Heart left ventricle (tissue), 16 donors: ENCODE measurements at regions not wholly inside any gene's neighbourhood (a gene's known extent, or its start where the extent isn't known, plus 50 kb on each side); places are given as distances from the start of the nearest gene placed in this dataset.

ENCODE experiments used
- ATAC-seq, 4 donors: fragments of 200-7000 bp; cut with Tn5 transposase; one replicate each; pipeline ENCODE4 v1.9.1; 2020 to 2022; ENCODE audit warnings: moderate library complexity in 4 of 4, mild to moderate bottlenecking in 3 of 4, moderate number of reproducible peaks in 1 of 4
- DNase-seq, 5 donors: peaks; one replicate each; pipeline ENCODE4 v3.0.0-alpha.2; 2020
- H3K27ac ChIP-seq, 12 donors: fragments of 200-600 bp; sonication (generic) in 4 of 12; one replicate each; pipeline versions ENCODE4 v1.5.0 to v1.8.0; 2016 to 2022; ENCODE audit warnings: mild to moderate bottlenecking in 2 of 12
- H3K27me3 ChIP-seq, 9 donors: fragments of 200-600 bp; sonication (generic) in 2 of 9; one replicate each; pipeline versions ENCODE4 v1.5.1 to v1.8.0; 2016 to 2022; ENCODE audit warnings: mild to moderate bottlenecking in 3 of 9
- H3K36me3 ChIP-seq, 9 donors: fragments of 200-600 bp; sonication (generic) in 2 of 9; one replicate each; pipeline versions ENCODE4 v1.5.0 to v1.8.0; 2018 to 2022; ENCODE audit warnings: mild to moderate bottlenecking in 2 of 9
- H3K4me1 ChIP-seq, 12 donors: fragments of 200-600 bp; sonication (generic) in 4 of 12; one replicate each; pipeline versions ENCODE4 v1.5.0 to v1.8.0; 2016 to 2022; ENCODE audit warnings: mild to moderate bottlenecking in 3 of 12
- H3K4me3 ChIP-seq, 12 donors: fragments of 200-600 bp; sonication (generic) in 4 of 12; one replicate each; pipeline versions ENCODE4 v1.5.0 to v1.8.0; 2017 to 2022; ENCODE audit warnings: mild to moderate bottlenecking in 9 of 12, moderate library complexity in 4 of 12
- H3K9me3 ChIP-seq, 12 donors: fragments of 200-600 bp; sonication (generic) in 4 of 12; one replicate each; pipeline versions ENCODE4 v1.5.0 to v1.8.0; 2016 to 2022; ENCODE audit warnings: mild to moderate bottlenecking in 1 of 12
- CTCF ChIP-seq, 12 donors: fragments of 200-600 bp; sonication (generic) in 4 of 12; IDR thresholded peaks; one replicate each; pipeline versions ENCODE4 v1.5.0 to v1.8.0; 2018 to 2022; ENCODE audit warnings: antibody characterized with exemption in 12 of 12, mild to moderate bottlenecking in 5 of 12
- POLR2A ChIP-seq, 2 donors: fragments of 450-650 bp; IDR thresholded peaks; one replicate each; pipeline ENCODE4 v1.6.1; 2017; ENCODE audit warnings: antibody characterized with exemption in 2 of 2, mild to moderate bottlenecking in 2 of 2, moderate library complexity in 2 of 2
- WGBS, 4 donors: extraction: QIAGEN DNeasy Blood & Tissue Kit in 2 of 4; methylation state at CpG; one replicate each; pipeline versions ENCODE4 v1.1.5 to v1.1.7; 2013 to 2018; 5-methylcytosine and 5-hydroxymethylcytosine counted together
- intact Hi-C, 10 donors: fragments of 100-400 bp; cut with DNase I; formaldehyde crosslinking; loops; one replicate each; pipeline versions ENCODE4 v1.11.1 to v1.14.2; 2022
- donor health status: ischemic (EF 13 %, LVEDD 7.1; RV severe dilation, severe dysfunction).
- donor health status: healthy with polysubstance abuse.
- donor health status: DM: no; HTN: yes; CAD: no.
- donor health status: DM: no; HTN: no; CAD: no.
- donor health status: ischemic (EF 25% LVEDD 6.9; RV normal size, moderate dysfunction).
- donor health status: ischemic (EF 25% LVEDD 5.7; RV mildly dilated, moderate dysfunction).
- donor health status: healthy.
- donor health status: DM: yes; HTN: yes; CAD: no.
- donor health status: ischemic (EF 35%, LVEDD 5.7; RV mildly dilated, moderate dysfunction).
- donor health status: nonischemic (EF 11% LVEDD 7.7; RV severe dilation, severe dysfunction).
- donor health status: DM: yes; HTN: yes; CAD: no.
- donor health status: PGD.
- donor health status: ischemic (EF 29% LVEDD 5.4; RV normal size, mild dysfunction).
- donor health status: nonischemic (EF 23%, LVEDD 6.1; RV moderate dilation, normal function).

- no peaks in the 10 kb centered on the region for H3K27me3 ChIP-seq
- intact Hi-C loops = no loop called here
- no peak overlapping the region for H3K27ac ChIP-seq
- DNase-seq (no peak), ATAC-seq (no peak)
- no peak overlapping the region for H3K4me3 ChIP-seq
- peaks cover 0 to 40% (median 6%) of the 10 kb centered on the region in 12 donors for H3K9me3 ChIP-seq
- H3K4me1 ChIP-seq = no peaks in the 10 kb centered on the region
- no peak for TF ChIP-seq POLR2A (IDR thresholded peaks at IDR 0.05)
- no peak for TF ChIP-seq CTCF (IDR thresholded peaks at IDR 0.05)
- 92 to 97% (median 94%) methylated on average over 1 of the region's 1 CpG for WGBS, 4 donors
- H3K36me3 ChIP-seq = no peaks in the 10 kb centered on the region
These were observed 979.1 kb downstream of the MCTP2 start for GRCh38 chr15:95210436-95210981.

GRCh38 chr15:95215017-95215416 is 983.7 kb downstream of the MCTP2 start:
- Histone ChIP-seq H3K9me3 (peaks cover 0 to 37% (median 11%) of the 10 kb centered on the region in 12 donors), H3K36me3 (no peaks in the 10 kb centered on the region), H3K27me3 (no peaks in the 10 kb centered on the region), H3K27ac (no peak overlapping the region), H3K4me3 (no peak overlapping the region), H3K4me1 (no peaks in the 10 kb centered on the region)
- intact Hi-C loops = no loop called here
- no peak for TF ChIP-seq POLR2A (IDR thresholded peaks at IDR 0.05)
- TF ChIP-seq CTCF (IDR thresholded peaks at IDR 0.05) = no peak
- ATAC-seq (no peak), DNase-seq (no peak)

- DNase-seq (no peak), ATAC-seq (no peak)
- Histone ChIP-seq H3K27me3 (no peaks in the 10 kb centered on the region), H3K4me3 (no peak overlapping the region), H3K4me1 (no peaks in the 10 kb centered on the region), H3K9me3 (peaks cover 0 to 29% (median 14%) of the 10 kb centered on the region in 12 donors), H3K36me3 (no peaks in the 10 kb centered on the region), H3K27ac (no peak overlapping the region)
- intact Hi-C loops = no loop called here
- WGBS, 4 donors = 88 to 92% (median 91%) methylated on average over 5 of the region's 5 CpGs
- TF ChIP-seq POLR2A (IDR thresholded peaks at IDR 0.05) = no peak
- no peak for TF ChIP-seq CTCF (IDR thresholded peaks at IDR 0.05)
These were observed 995.5 kb downstream of the MCTP2 start for GRCh38 chr15:95226835-95227234.

- ATAC-seq (no peak), DNase-seq (no peak)
- Histone ChIP-seq H3K27me3 (no peaks in the 10 kb centered on the region), H3K4me3 (no peak overlapping the region), H3K4me1 (no peaks in the 10 kb centered on the region), H3K27ac (no peak overlapping the region), H3K9me3 (peaks cover 0 to 29% (median 15%) of the 10 kb centered on the region in 12 donors), H3K36me3 (no peaks in the 10 kb centered on the region)
- WGBS, 4 donors = 71 to 79% (median 74%) methylated on average over 3 of the region's 3 CpGs
- TF ChIP-seq POLR2A (IDR thresholded peaks at IDR 0.05) (no peak), CTCF (IDR thresholded peaks at IDR 0.05) (no peak)
- intact Hi-C loops = no loop called here
These were observed 995.9 kb downstream of the MCTP2 start for GRCh38 chr15:95227235-95227634.
